K562 (cell line): ENCODE measurements at regions not wholly inside any gene's neighbourhood (a gene's known extent, or its start where the extent isn't known, plus 50 kb on each side); places are given as distances from the start of the nearest gene placed in this dataset.

Experiments
- ATAC-seq: fragments of 200-7000 bp; cut with Tn5 transposase; 3 replicates; pipeline ENCODE4 v1.9.1; 2020; ENCODE audit warnings: moderate library complexity
- BruUV-seq: library from RNA; stranded (reverse); fragments of 400-500 nt; replicated peaks from 2 replicates; lab custom pipeline; 2021; lab: Mats Ljungman, UMichigan
- CTCF ChIA-PET: fragments of 300-600 bp; formaldehyde crosslinking; extraction: SDS; loops from one replicate; lab custom pipeline; 2021; ENCODE audit warnings: low intra/inter-chr PET ratio; lab: Yijun Ruan, JAX
- POLR2A ChIA-PET: fragments of 300-600, 350-650 bp; sonication (Branson Sonifier 250); formaldehyde crosslinking; extraction: SDS; loops from one replicate; lab custom pipeline; 2021; ENCODE audit warnings: antibody characterized with exemption, inconsistent platforms; lab: Yijun Ruan, JAX
- DNase-seq, 4 experiments: peaks; one replicate each; pipeline versions ENCODE4 v3.0.0 to v3.0.0-alpha.2; 2011 to 2018; ENCODE audit warnings: low spot score in 3 of 4, mixed read lengths in 3 of 4; ENCODE audit errors: extremely low read depth in 1 of 4
- FAIRE-seq: peaks from 2 replicates; lab custom pipeline; 2011; peaks lifted over from hg19 to GRCh38; lab: Jason Lieb, UNC
- H2AFZ ChIP-seq: 2 replicates; pipeline ENCODE4 v1.6.0; 2011; ENCODE audit warnings: low read depth, low read length, control low read depth, inconsistent platforms
- H3K27ac ChIP-seq: fragments of 200-600 bp; 3 replicates; pipeline ENCODE4 v1.8.0; 2011; ENCODE audit warnings: low read depth, mild to moderate bottlenecking, control low read depth, inconsistent platforms, low read length, moderate library complexity, mixed read lengths; ENCODE audit errors: extremely low read depth
- H3K27me3 ChIP-seq, 2 experiments: fragments of 300-600 bp in 1 of 2; 2 replicates in 1 of 2; 3 replicates in 1 of 2; pipeline versions ENCODE4 v1.6.0 to v1.8.0; 2011; ENCODE audit warnings: inconsistent platforms in 2 of 2, low read length in 2 of 2, mild to moderate bottlenecking in 1 of 2, mixed read lengths in 1 of 2, moderate library complexity in 1 of 2; ENCODE audit not compliant: control insufficient read depth in 2 of 2, insufficient read depth in 2 of 2
- H3K36me3 ChIP-seq: fragments of 300-600 bp; 3 replicates; pipeline ENCODE4 v1.8.0; 2011; ENCODE audit warnings: mild to moderate bottlenecking, low read length, inconsistent platforms; ENCODE audit not compliant: control insufficient read depth, insufficient read depth
- H3K4me1 ChIP-seq, 2 experiments: fragments of 200-600 bp in 1 of 2; replicated peaks in 1 of 2; 2 replicates in 1 of 2; 3 replicates in 1 of 2; pipeline versions ENCODE4 v1.5.1 to v1.8.0; 2011; ENCODE audit warnings: inconsistent platforms in 2 of 2, low read length in 2 of 2, mild to moderate bottlenecking in 1 of 2, mixed read lengths in 1 of 2, moderate library complexity in 1 of 2; ENCODE audit not compliant: control insufficient read depth in 2 of 2, insufficient read depth in 2 of 2
- H3K4me2 ChIP-seq: 2 replicates; pipeline ENCODE4 v1.6.1; 2011; ENCODE audit warnings: low read length, control low read depth, inconsistent platforms, mixed read lengths; ENCODE audit not compliant: insufficient read depth
- H3K4me3 ChIP-seq: fragments of 200-600 bp; sonication (generic), shearing (Covaris generic); 2 replicates; pipeline ENCODE4 v1.5.1; 2016; ENCODE audit warnings: control low read depth, inconsistent platforms
- H3K79me2 ChIP-seq: fragments of 200-600 bp; 3 replicates; pipeline ENCODE4 v1.8.0; 2011; ENCODE audit warnings: low read length, inconsistent platforms; ENCODE audit not compliant: control insufficient read depth, insufficient read depth
- H3K9ac ChIP-seq, 2 experiments: 2 replicates each; pipeline versions ENCODE4 v1.6.0 to v1.6.1; 2011; ENCODE audit warnings: low read depth in 2 of 2, low read length in 2 of 2, control low read depth in 1 of 2, inconsistent platforms in 1 of 2, mild to moderate bottlenecking in 1 of 2, mixed read lengths in 1 of 2; ENCODE audit not compliant: insufficient read depth in 1 of 2
- H3K9me1 ChIP-seq: one replicate; pipeline ENCODE4 v1.6.0; 2011; ENCODE audit warnings: inconsistent platforms, mild to moderate bottlenecking, low read length, moderate library complexity; ENCODE audit not compliant: control insufficient read depth, insufficient read depth
- H3K9me3 ChIP-seq: replicated peaks from 2 replicates; pipeline ENCODE4 v1.5.1; 2011; ENCODE audit warnings: low read depth, low read length, inconsistent platforms; ENCODE audit not compliant: control insufficient read depth, insufficient read depth
- H4K20me1 ChIP-seq: replicated peaks from 2 replicates; pipeline ENCODE4 v1.6.1; 2011; ENCODE audit warnings: low read length, inconsistent platforms, mixed read lengths; ENCODE audit not compliant: control insufficient read depth, insufficient read depth
- ADNP ChIP-seq: fragments of 200-800 bp; sonication (Bioruptor generic); IDR thresholded peaks from 2 replicates; pipeline ENCODE4 v1.6.1; 2016; ENCODE audit warnings: missing genetic modification characterization, missing compliant biosample characterization
- ATF7 ChIP-seq: fragments of 450-650 bp; IDR thresholded peaks from 2 replicates; pipeline ENCODE4 v1.7.1; 2014; ENCODE audit warnings: mild to moderate bottlenecking, moderate library complexity
- HSF4 ChIP-seq: fragments of 250-450 bp; sonication (Bioruptor Pico); IDR thresholded peaks from 2 replicates; pipeline ENCODE4 v2.1.2; 2022; ENCODE audit warnings: mild to moderate bottlenecking, moderate library complexity, borderline replicate concordance
- KDM2B ChIP-seq: fragments of 250-450 bp; sonication (Bioruptor Pico); IDR thresholded peaks from 2 replicates; pipeline ENCODE4 v1.8.0; 2021; ENCODE audit warnings: mild to moderate bottlenecking, moderate library complexity
- MTF1 ChIP-seq: fragments of 250-450 bp; sonication (Bioruptor Pico); IDR thresholded peaks from 2 replicates; pipeline ENCODE4 v1.9.0; 2021; ENCODE audit warnings: moderate library complexity, mild to moderate bottlenecking, inconsistent platforms, borderline replicate concordance
- MXI1 ChIP-seq: IDR thresholded peaks from 2 replicates; pipeline ENCODE4 v1.6.1; 2011; ENCODE audit warnings: low read depth, mild to moderate bottlenecking, improper control_type of control experiment, low read length
- SETDB1 ChIP-seq: IDR thresholded peaks from one replicate; pipeline ENCODE4 v1.6.1; 2012; ENCODE audit warnings: low read length, control low read depth, inconsistent platforms
- SMAD1 ChIP-seq: fragments of 150-350 bp; IDR thresholded peaks from 2 replicates; pipeline ENCODE4 v1.6.1; 2014; ENCODE audit warnings: low read length, low read depth; ENCODE audit not compliant: partially characterized antibody
- SREBF2 ChIP-seq: sonication (generic); formaldehyde crosslinking; IDR thresholded peaks from 2 replicates; pipeline ENCODE4 v1.4.0; 2020; ENCODE audit warnings: mild to moderate bottlenecking, missing genetic modification reagents
- TRIM24 ChIP-seq, 2 experiments: fragments of 450-650 bp; IDR thresholded peaks; 2 replicates each; pipeline ENCODE4 v1.6.1; 2016
- ZKSCAN8 ChIP-seq: fragments of 200-800 bp; sonication (Bioruptor generic); IDR thresholded peaks from 2 replicates; pipeline ENCODE4 v1.6.1; 2016; ENCODE audit warnings: missing genetic modification characterization, missing compliant biosample characterization
- ZNF431 ChIP-seq: sonication (generic); formaldehyde crosslinking; IDR thresholded peaks from 2 replicates; pipeline ENCODE4 v1.8.0; 2022; ENCODE audit warnings: mild to moderate bottlenecking, missing genetic modification reagents
- ZNF589 ChIP-seq: fragments of 200-800 bp; sonication (Bioruptor generic); IDR thresholded peaks from 2 replicates; pipeline ENCODE4 v1.6.1; 2016; ENCODE audit warnings: low read depth, missing genetic modification characterization, missing compliant biosample characterization
- WGBS: fragments of 100-300 bp; shearing (Covaris generic); methylation state at CpG from one replicate; pipeline ENCODE4 v1.1.6; 2016; ENCODE audit warnings: low coverage, mixed read lengths; ENCODE audit not compliant: insufficient coverage; ENCODE audit errors: missing lambda C conversion rate; 5-methylcytosine and 5-hydroxymethylcytosine counted together
- in situ Hi-C: fragments of 300-500 bp; cut with MboI; formaldehyde crosslinking; loops from 4 replicates; pipeline ENCODE4 v1.15.0; 2018; ENCODE audit warnings: inconsistent platforms, mixed read lengths
- intact Hi-C: fragments of 100-400 bp; cut with micrococcal nuclease; formaldehyde crosslinking; loops from 2 replicates; pipeline ENCODE4 v1.14.2; 2022
- TF ChIP-seq, protein P1 (sequence below), 2 experiments: fragments of 450-650 bp; IDR thresholded peaks; 2 replicates each; pipeline ENCODE4 v1.6.1; 2016

DNA sequence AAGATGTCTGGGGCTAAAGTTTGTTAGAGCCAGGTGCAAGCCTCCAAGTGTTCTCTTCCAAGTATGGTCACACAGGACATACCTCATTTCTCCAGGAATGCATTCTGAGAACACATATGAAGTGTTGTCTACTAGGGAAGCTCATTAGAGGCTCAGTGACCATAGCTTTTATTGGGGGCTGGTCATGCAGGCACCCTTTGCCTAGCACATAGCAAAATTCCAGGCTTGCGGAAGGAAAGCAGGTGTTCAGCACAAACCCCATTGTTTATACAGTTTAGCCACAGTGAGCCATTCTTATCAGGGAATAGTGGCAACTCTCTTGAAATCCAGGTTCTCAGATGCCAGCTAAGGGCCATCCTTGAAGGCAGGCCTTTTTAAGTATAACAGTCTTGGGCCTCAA lies 112.1 kb upstream of the XIST start:
- Histone ChIP-seq H3K4me3 (no peak overlapping the region), H4K20me1 (no peaks in the 10 kb centered on the region), H3K36me3 (peaks cover 30% of the 10 kb centered on the region; the same call in 2 of the 3 replicates)
- ATAC-seq: no peak
- WGBS: 90% methylated on average over 1 of the region's 1 CpG
- TF ChIP-seq ATF7: no peak
- TF ChIP-seq MXI1: no peak
- TF ChIP-seq, all 486 proteins: peak for 0
- FAIRE-seq (no peak), DNase-seq (no peak)
- CTCF ChIA-PET: no interaction called here
- Histone ChIP-seq H3K27ac (no peak overlapping the region), H2AFZ (no peak overlapping the region), H3K4me2 (no peak overlapping the region), H3K4me1 (no peaks in the 10 kb centered on the region; a peak in 1 of 5 replicates), H3K27me3 (no peaks in the 10 kb centered on the region), H3K79me2 (peaks cover 65% of the 10 kb centered on the region), H3K9ac (no peak overlapping the region), H3K9me3 (no peaks in the 10 kb centered on the region), H3K9me1 (no peaks in the 10 kb centered on the region)
- in situ Hi-C loops (no loop called here), intact Hi-C loops (no loop called here)
- no TSS peak for BruUV-seq
- POLR2A ChIA-PET: interaction anchor here (0.5 kb wide), 1 partner anchor 144 kb away, joined by 3 read pairs; no protein-coding TSS in a partner anchor

DNA sequence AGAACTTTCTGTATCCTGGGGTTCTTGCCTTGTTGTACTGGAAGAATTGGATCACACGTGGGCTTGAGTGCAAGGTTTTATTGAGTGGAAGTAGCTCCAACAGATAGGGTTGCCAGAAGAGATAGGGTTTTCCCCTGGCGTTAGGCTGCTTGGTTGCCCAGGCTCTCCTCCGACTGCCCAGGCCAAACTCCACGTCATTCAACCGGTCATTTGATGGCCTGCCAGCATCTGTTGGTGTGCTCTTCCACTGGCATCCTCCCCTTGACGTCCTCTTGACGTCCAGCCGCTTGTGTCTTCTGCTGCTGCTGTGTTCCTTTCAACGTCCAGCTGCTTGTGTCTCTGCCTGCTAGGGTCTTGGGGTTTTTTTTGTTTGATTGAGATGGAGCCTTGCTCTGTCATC lies 111.2 kb upstream of the XIST start:
- no peak for ATAC-seq
- intact Hi-C loops: no loop called here
- no peak for TF ChIP-seq ZNF431 (CRISPR knock-in tag)
- no peak for TF ChIP-seq SMAD1
- no peak for TF ChIP-seq ZNF589
- TF ChIP-seq HSF4 (CRISPR knock-in tag): no peak
- TF ChIP-seq ZKSCAN8 (CRISPR knock-in tag): no peak
- no peak for TF ChIP-seq SREBF2 (CRISPR knock-in tag)
- no peak for TF ChIP-seq MTF1 (CRISPR knock-in tag)
- TF ChIP-seq KDM2B (CRISPR knock-in tag): no peak
- TF ChIP-seq TRIM24 (IDR thresholded peaks at IDR 0.05): no peak
- TF ChIP-seq, protein P1, sequence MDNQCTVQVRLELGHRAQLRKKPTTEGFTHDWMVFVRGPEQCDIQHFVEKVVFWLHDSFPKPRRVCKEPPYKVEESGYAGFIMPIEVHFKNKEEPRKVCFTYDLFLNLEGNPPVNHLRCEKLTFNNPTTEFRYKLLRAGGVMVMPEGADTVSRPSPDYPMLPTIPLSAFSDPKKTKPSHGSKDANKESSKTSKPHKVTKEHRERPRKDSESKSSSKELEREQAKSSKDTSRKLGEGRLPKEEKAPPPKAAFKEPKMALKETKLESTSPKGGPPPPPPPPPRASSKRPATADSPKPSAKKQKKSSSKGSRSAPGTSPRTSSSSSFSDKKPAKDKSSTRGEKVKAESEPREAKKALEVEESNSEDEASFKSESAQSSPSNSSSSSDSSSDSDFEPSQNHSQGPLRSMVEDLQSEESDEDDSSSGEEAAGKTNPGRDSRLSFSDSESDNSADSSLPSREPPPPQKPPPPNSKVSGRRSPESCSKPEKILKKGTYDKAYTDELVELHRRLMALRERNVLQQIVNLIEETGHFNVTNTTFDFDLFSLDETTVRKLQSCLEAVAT (IDR thresholded peaks at IDR 0.05): no peak
- TF ChIP-seq SETDB1: no peak
- TF ChIP-seq ADNP: no peak

More for the DNA sequence above, 111.2 kb upstream of the XIST start:
- no peak overlapping the region for H3K9ac ChIP-seq
- in situ Hi-C loops: no loop called here
- H3K27ac ChIP-seq: no peak overlapping the region
- ChIA-PET CTCF (no interaction called here), POLR2A (no interaction called here)
- DNase-seq (no peak), FAIRE-seq (no peak)
- no TSS peak for BruUV-seq
- no peaks in the 10 kb centered on the region for H3K27me3 ChIP-seq
- no peak overlapping the region for H3K4me3 ChIP-seq
- peaks cover 72% of the 10 kb centered on the region for H3K79me2 ChIP-seq
- H3K9me1 ChIP-seq: no peaks in the 10 kb centered on the region
- no peaks in the 10 kb centered on the region for H3K9me3 ChIP-seq
- peaks cover 30% of the 10 kb centered on the region; the same call in 2 of the 3 replicates for H3K36me3 ChIP-seq
- H3K4me1 ChIP-seq: no peaks in the 10 kb centered on the region; a peak in 1 of 5 replicates
- WGBS: 92% methylated on average over 9 of the region's 9 CpGs
- H3K4me2 ChIP-seq: no peak overlapping the region
- H4K20me1 ChIP-seq: no peaks in the 10 kb centered on the region
- H2AFZ ChIP-seq: no peak overlapping the region
